Activated CD8-positive, alpha-beta T cell treated with anti-CD3 and anti-CD28 coated beads for 36 hours (primary cell): ENCODE measurements at regions not wholly inside any gene's neighbourhood (a gene's known extent, or its start where the extent isn't known, plus 50 kb on each side); places are given as distances from the start of the nearest gene placed in this dataset.
A peak's percentile ranks its signal among the peaks of the same experiment; 100 is the strongest.

Experiments
- ATAC-seq: fragments of 200-7000 bp; cut with Tn5 transposase; one replicate; pipeline ENCODE4 v1.10.0; 2021; ENCODE audit warnings: mild to moderate bottlenecking, moderate library complexity
- CTCF ChIA-PET: fragments of 350-600 bp; sonication (Branson Sonifier 250); formaldehyde crosslinking; loops from one replicate; lab custom pipeline; 2021; ENCODE audit warnings: antibody characterized with exemption; lab: Charles Lee
- POLR2A ChIA-PET: fragments of 350-600 bp; sonication (Branson Sonifier 250); formaldehyde crosslinking; loops from one replicate; lab custom pipeline; 2021; ENCODE audit warnings: antibody characterized with exemption; lab: Charles Lee
- DNase-seq: peaks from one replicate; pipeline ENCODE4 v3.0.0-alpha.2; 2020
- H3K27ac Mint-ChIP-seq: one replicate; pipeline ENCODE4 v1.8.0; 2021; ENCODE audit warnings: mild to moderate bottlenecking, mixed read lengths
- H3K27me3 Mint-ChIP-seq: one replicate; pipeline ENCODE4 v1.8.0; 2021; ENCODE audit warnings: mixed read lengths
- H3K36me3 Mint-ChIP-seq: one replicate; pipeline ENCODE4 v1.8.0; 2021; ENCODE audit warnings: low read depth, mixed read lengths
- H3K4me1 Mint-ChIP-seq: one replicate; pipeline ENCODE4 v1.8.0; 2021; ENCODE audit warnings: low read depth, mixed read lengths
- H3K4me3 Mint-ChIP-seq: one replicate; pipeline ENCODE4 v1.8.0; 2021; ENCODE audit warnings: mild to moderate bottlenecking, moderate library complexity, mixed read lengths
- H3K9me3 Mint-ChIP-seq: one replicate; pipeline ENCODE4 v1.8.0; 2021; ENCODE audit warnings: mixed read lengths
- intact Hi-C: fragments of 100-400 bp; cut with micrococcal nuclease; formaldehyde crosslinking; loops from one replicate; pipeline ENCODE4 v1.10.0; 2022
- TF ChIP-seq, protein P1 (sequence below): fragments of 200-600 bp; IDR thresholded peaks from one replicate; pipeline ENCODE4 v1.8.0; 2022; ENCODE audit warnings: antibody characterized with exemption, mild to moderate bottlenecking

DNA sequence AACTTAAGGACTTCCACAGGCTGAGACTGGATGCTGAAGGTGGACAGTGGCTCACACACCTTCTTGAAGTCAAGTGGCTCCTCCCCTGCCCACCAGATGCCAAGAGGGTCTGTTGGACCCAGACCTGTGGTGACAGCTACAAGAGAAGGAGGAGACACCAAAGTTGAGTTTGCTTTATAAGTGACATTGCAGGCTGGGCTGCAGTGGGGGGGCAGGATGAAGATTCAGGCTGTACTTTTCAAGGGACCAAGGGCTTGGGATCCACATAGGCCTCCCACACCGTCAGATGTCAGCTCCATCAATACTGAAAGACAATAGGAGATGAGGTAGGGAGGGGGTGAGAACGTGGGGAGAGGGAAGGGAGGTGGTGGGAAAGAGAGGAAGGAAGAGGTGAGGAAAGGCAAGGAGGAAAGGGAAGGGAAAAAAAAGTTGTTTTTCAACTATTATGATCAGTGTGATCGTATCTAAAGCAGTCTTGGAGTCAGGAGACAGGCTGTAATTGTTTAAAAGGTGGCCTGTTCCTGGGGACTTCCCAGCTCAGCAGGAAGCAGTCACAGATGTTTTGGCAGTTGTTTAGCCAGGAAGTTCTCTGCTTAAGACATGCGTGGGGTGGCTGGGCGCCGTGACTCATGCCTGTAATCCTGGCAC lies 84.1 kb upstream of the RESF1 start:
- DNase-seq (peak; percentile 86), ATAC-seq (peak; percentile 96)
- POLR2A ChIA-PET = interaction anchor here (0.6 to 1.3 kb wide), 4 partner anchors 18 to 193 kb away, joined by 3 to 10 read pairs (median 4); no protein-coding TSS in a partner anchor
- TF ChIP-seq, protein P1, sequence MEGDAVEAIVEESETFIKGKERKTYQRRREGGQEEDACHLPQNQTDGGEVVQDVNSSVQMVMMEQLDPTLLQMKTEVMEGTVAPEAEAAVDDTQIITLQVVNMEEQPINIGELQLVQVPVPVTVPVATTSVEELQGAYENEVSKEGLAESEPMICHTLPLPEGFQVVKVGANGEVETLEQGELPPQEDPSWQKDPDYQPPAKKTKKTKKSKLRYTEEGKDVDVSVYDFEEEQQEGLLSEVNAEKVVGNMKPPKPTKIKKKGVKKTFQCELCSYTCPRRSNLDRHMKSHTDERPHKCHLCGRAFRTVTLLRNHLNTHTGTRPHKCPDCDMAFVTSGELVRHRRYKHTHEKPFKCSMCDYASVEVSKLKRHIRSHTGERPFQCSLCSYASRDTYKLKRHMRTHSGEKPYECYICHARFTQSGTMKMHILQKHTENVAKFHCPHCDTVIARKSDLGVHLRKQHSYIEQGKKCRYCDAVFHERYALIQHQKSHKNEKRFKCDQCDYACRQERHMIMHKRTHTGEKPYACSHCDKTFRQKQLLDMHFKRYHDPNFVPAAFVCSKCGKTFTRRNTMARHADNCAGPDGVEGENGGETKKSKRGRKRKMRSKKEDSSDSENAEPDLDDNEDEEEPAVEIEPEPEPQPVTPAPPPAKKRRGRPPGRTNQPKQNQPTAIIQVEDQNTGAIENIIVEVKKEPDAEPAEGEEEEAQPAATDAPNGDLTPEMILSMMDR = no peak
- Mint-ChIP-seq H3K9me3 (peaks cover 20% of the 10 kb centered on the region), H3K4me1 (peaks cover 35% of the 10 kb centered on the region), H3K27me3 (no peaks in the 10 kb centered on the region), H3K36me3 (peaks cover 18% of the 10 kb centered on the region), H3K4me3 (peak overlapping the region; percentile 57), H3K27ac (peak overlapping the region; percentile 100)
- CTCF ChIA-PET = interaction anchor here (1.0 to 1.4 kb wide), 2 partner anchors 18 to 93 kb away, joined by 3 to 4 read pairs; no protein-coding TSS in a partner anchor
- intact Hi-C loops = no loop called here

DNA sequence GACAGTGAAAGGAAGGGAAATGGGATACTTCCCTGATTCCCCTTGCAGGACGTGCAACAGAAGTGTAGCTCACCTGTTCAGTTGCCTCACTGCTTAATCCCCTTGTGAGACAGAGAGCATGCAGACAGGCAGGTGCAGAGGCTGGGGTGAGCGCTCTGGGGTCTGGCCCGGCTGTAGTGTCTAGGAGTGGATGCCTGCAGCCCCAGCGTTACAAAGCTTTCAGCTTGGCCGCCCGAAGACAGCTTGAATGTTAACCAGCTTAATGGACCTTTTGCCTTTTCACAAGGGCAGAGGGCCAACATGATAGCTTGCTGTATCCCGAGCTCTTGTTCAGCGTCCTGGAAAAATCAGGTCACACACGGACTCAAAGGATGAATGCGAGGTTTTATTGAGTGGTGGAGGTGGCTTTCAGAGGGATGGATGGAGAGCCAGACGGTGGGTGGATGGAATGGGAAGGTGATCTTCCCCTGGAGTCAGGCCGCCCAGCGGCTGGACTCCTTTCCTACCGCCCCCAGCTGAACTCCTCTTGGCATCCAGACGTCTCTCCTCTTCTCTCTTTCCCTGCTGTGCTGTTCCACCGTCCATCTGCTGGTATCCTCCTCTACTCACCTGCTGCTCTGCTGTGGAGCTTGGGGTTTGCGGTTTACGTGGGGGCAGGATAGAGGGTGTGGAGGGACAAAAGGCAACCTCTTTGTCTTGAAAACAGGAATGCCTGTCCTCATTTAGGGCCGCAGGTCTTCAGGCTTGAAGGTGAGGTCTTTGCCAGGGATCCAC lies 86.2 kb upstream of the RESF1 start:
- ATAC-seq (no peak), DNase-seq (no peak)
- H3K4me1 Mint-ChIP-seq = peaks cover 35% of the 10 kb centered on the region
- TF ChIP-seq, protein P1 = no peak
- H3K36me3 Mint-ChIP-seq = peaks cover 12% of the 10 kb centered on the region
- H3K4me3 Mint-ChIP-seq = no peak overlapping the region
- intact Hi-C loops = no loop called here
- H3K9me3 Mint-ChIP-seq = peaks cover 11% of the 10 kb centered on the region
- ChIA-PET POLR2A (no interaction called here), CTCF (interaction anchor here (1.4 kb wide), 1 partner anchor 11 kb away, joined by 5 read pairs; no protein-coding TSS in a partner anchor)
- peak overlapping the region; percentile 23 for H3K27ac Mint-ChIP-seq
- no peaks in the 10 kb centered on the region for H3K27me3 Mint-ChIP-seq

GRCh38 chr12:31869972-31870371 lies 89.2 kb upstream of the RESF1 start:
- H3K9me3 Mint-ChIP-seq = peaks cover 15% of the 10 kb centered on the region
- TF ChIP-seq, protein P1 = no peak
- H3K4me1 Mint-ChIP-seq = peaks cover 25% of the 10 kb centered on the region
- H3K4me3 Mint-ChIP-seq = no peak overlapping the region
- H3K27me3 Mint-ChIP-seq = no peaks in the 10 kb centered on the region
- DNase-seq = no peak
- no peak overlapping the region for H3K27ac Mint-ChIP-seq
- no peak for ATAC-seq
- peaks cover 7% of the 10 kb centered on the region for H3K36me3 Mint-ChIP-seq
- POLR2A ChIA-PET = no interaction called here
- CTCF ChIA-PET = no interaction called here
- intact Hi-C loops = no loop called here

DNA sequence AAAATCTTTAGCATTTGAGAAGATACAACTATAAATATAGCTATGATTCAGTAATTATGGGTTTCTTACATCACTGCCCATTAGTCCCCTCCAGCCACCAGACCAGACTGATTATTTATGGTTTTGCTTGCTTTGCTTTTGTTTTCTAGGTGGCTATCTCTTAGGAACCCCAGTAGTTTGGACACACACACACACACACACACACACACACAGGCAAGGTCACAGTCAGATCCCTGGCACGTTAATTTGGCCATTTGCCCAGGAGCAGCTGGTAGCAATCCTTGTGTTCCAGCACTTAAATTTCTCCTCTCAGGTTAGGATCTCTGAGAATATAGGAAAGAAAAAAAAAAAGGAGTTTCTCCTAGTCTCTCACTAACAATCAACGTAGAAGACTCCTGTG lies 90.2 kb upstream of the RESF1 start:
- ATAC-seq (no peak), DNase-seq (no peak)
- TF ChIP-seq, protein P1 = no peak
- Mint-ChIP-seq H3K27ac (no peak overlapping the region), H3K4me3 (no peak overlapping the region), H3K9me3 (peaks cover 15% of the 10 kb centered on the region), H3K27me3 (no peaks in the 10 kb centered on the region), H3K4me1 (peaks cover 16% of the 10 kb centered on the region), H3K36me3 (peaks cover 7% of the 10 kb centered on the region)
- intact Hi-C loops = no loop called here
- CTCF ChIA-PET = interaction anchor here (0.6 kb wide), 1 partner anchor 203 kb away, joined by 3 read pairs; no protein-coding TSS in a partner anchor
- POLR2A ChIA-PET = interaction anchor here (0.6 kb wide), 1 partner anchor 195 kb away, joined by 3 read pairs; no protein-coding TSS in a partner anchor

DNA sequence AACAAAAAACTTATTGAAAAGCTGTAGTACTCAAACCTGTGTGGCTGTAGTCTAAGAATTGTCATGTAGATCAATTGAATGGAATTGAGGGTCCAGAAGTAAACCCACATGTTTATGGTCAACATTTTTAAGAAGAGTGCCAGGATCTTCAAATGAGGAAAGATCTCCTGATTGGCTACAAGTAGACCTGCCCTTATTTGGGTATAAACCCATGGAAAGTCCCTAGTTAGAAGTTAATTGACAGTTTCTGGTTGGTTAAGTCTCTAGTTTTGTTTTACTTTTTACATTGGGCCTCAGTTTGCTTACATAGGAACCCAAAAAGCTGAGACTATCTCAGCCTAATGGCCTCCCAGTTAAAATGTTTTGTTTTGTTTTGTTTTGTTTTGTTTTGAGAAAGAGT lies 91.9 kb upstream of the RESF1 start:
- H3K36me3 Mint-ChIP-seq = peaks cover 3% of the 10 kb centered on the region
- peaks cover 16% of the 10 kb centered on the region for H3K4me1 Mint-ChIP-seq
- TF ChIP-seq, protein P1 = no peak
- peaks cover 9% of the 10 kb centered on the region for H3K9me3 Mint-ChIP-seq
- ATAC-seq (peak; percentile 39), DNase-seq (no peak)
- H3K27me3 Mint-ChIP-seq = no peaks in the 10 kb centered on the region
- ChIA-PET CTCF (no interaction called here), POLR2A (no interaction called here)
- H3K4me3 Mint-ChIP-seq = no peak overlapping the region
- intact Hi-C loops = no loop called here
- peak overlapping the region; percentile 3 for H3K27ac Mint-ChIP-seq
